GM23338 (cell line): ENCODE measurements at regions not wholly inside any gene's neighbourhood (a gene's known extent, or its start where the extent isn't known, plus 50 kb on each side); places are given as distances from the start of the nearest gene placed in this dataset.
A peak's percentile ranks its signal among the peaks of the same experiment; 100 is the strongest.

ENCODE experiments used
- ATAC-seq: fragments of 200-7000 bp; cut with Tn5 transposase; 3 replicates; pipeline ENCODE4 v1.9.1; 2020
- DNase-seq: peaks from one replicate; pipeline ENCODE4 v3.0.0-alpha.2; 2015; ENCODE audit warnings: low spot score
- H2AFZ ChIP-seq: fragments of 200-600 bp; sonication (generic); 2 replicates; pipeline ENCODE4 v1.8.0; 2016; ENCODE audit warnings: antibody characterized with exemption, mild to moderate bottlenecking, moderate library complexity
- H3F3A ChIP-seq: fragments of 200-600 bp; sonication (generic); replicated peaks from 2 replicates; pipeline ENCODE4 v1.8.0; 2017; ENCODE audit warnings: antibody characterized with exemption, mixed run types, low read depth
- H3K27ac ChIP-seq: fragments of 200-600 bp; sonication (generic); 2 replicates; pipeline ENCODE4 v1.6.1; 2016; ENCODE audit warnings: low read depth
- H3K27me3 ChIP-seq: fragments of 200-600 bp; sonication (generic); 2 replicates; pipeline ENCODE4 v1.8.0; 2016; ENCODE audit warnings: mild to moderate bottlenecking, mixed run types, moderate library complexity; ENCODE audit not compliant: insufficient read depth
- H3K36me3 ChIP-seq: fragments of 200-600 bp; sonication (generic); 2 replicates; pipeline ENCODE4 v1.8.0; 2016; ENCODE audit warnings: mild to moderate bottlenecking; ENCODE audit not compliant: insufficient read depth
- H3K4me1 ChIP-seq: fragments of 200-600 bp; sonication (generic); 2 replicates; pipeline ENCODE4 v1.8.0; 2016; ENCODE audit warnings: mild to moderate bottlenecking, moderate library complexity; ENCODE audit not compliant: insufficient read depth
- H3K4me2 ChIP-seq: fragments of 200-600 bp; sonication (generic); 2 replicates; pipeline ENCODE4 v1.7.1; 2017; ENCODE audit warnings: mixed run types
- H3K4me3 ChIP-seq: fragments of 200-600 bp; sonication (generic); 2 replicates; pipeline ENCODE4 v1.6.1; 2016; ENCODE audit warnings: mixed run types
- H3K79me2 ChIP-seq: fragments of 200-600 bp; sonication (generic); replicated peaks from 2 replicates; pipeline ENCODE4 v1.8.0; 2017; ENCODE audit warnings: mild to moderate bottlenecking; ENCODE audit not compliant: insufficient read depth
- H3K9me2 ChIP-seq: fragments of 200-600 bp; sonication (generic); 2 replicates; pipeline ENCODE4 v1.8.0; 2017; ENCODE audit not compliant: insufficient read depth
- H4K20me1 ChIP-seq: fragments of 200-600 bp; sonication (generic); replicated peaks from 2 replicates; pipeline ENCODE4 v1.8.0; 2017; ENCODE audit warnings: mild to moderate bottlenecking; ENCODE audit not compliant: insufficient read depth
- H3K27ac Mint-ChIP-seq: 2 replicates; pipeline ENCODE4 v1.8.0; 2020; ENCODE audit warnings: inconsistent platforms, mild to moderate bottlenecking, moderate library complexity, mixed read lengths
- H3K27me3 Mint-ChIP-seq: 3 replicates; pipeline ENCODE4 v1.8.0; 2022; ENCODE audit warnings: low read depth, mild to moderate bottlenecking, moderate library complexity, mixed read lengths, inconsistent platforms; ENCODE audit not compliant: insufficient read depth, poor library complexity
- H3K36me3 Mint-ChIP-seq: 3 replicates; pipeline ENCODE4 v1.8.0; 2021; ENCODE audit warnings: low read depth, mild to moderate bottlenecking, inconsistent platforms, moderate library complexity, mixed read lengths
- H3K4me1 Mint-ChIP-seq: 3 replicates; pipeline ENCODE4 v1.8.0; 2020; ENCODE audit warnings: mild to moderate bottlenecking, inconsistent platforms, mixed read lengths
- H3K4me3 Mint-ChIP-seq: 3 replicates; pipeline ENCODE4 v1.8.0; 2021; ENCODE audit warnings: moderate library complexity, mild to moderate bottlenecking, inconsistent platforms, mixed read lengths
- H3K9me3 Mint-ChIP-seq: 3 replicates; pipeline ENCODE4 v1.8.0; 2020; ENCODE audit warnings: moderate library complexity, mild to moderate bottlenecking, inconsistent platforms, mixed read lengths
- CREB1 ChIP-seq: fragments of 250-450 bp; sonication (Bioruptor Pico); IDR thresholded peaks from 2 replicates; pipeline ENCODE4 v1.5.0; 2020; ENCODE audit warnings: low read depth, mild to moderate bottlenecking, moderate library complexity
- CTCF ChIP-seq, 2 experiments: fragments of 200-600 bp in 1 of 2; sonication (generic) in 1 of 2; conservative IDR thresholded peaks; 2 replicates each; pipeline versions ENCODE4 v1.5.1 to v1.6.1; 2016 to 2017; ENCODE audit warnings: antibody characterized with exemption in 2 of 2, low read depth in 2 of 2, mild to moderate bottlenecking in 2 of 2, moderate library complexity in 1 of 2
- ETS1 ChIP-seq: IDR thresholded peaks from 2 replicates; pipeline ENCODE4 v1.6.1; 2016; ENCODE audit warnings: antibody characterized with exemption
- EZH2phosphoT487 ChIP-seq: fragments of 200-600 bp; sonication (generic); IDR thresholded peaks from one replicate; pipeline ENCODE4 v1.8.1; 2018; ENCODE audit warnings: antibody characterized with exemption; ENCODE audit not compliant: unreplicated experiment
- JUNB ChIP-seq: IDR thresholded peaks from one replicate; pipeline ENCODE4 v1.6.1; 2016; ENCODE audit warnings: antibody characterized with exemption; ENCODE audit not compliant: unreplicated experiment
- NANOG ChIP-seq: IDR thresholded peaks from 2 replicates; pipeline ENCODE4 v1.6.1; 2016; ENCODE audit warnings: antibody characterized with exemption, borderline replicate concordance
- POLR2AphosphoS5 ChIP-seq: IDR thresholded peaks from 2 replicates; pipeline ENCODE4 v1.6.1; 2016; ENCODE audit warnings: antibody characterized with exemption, low read depth
- REST ChIP-seq: IDR thresholded peaks from one replicate; pipeline ENCODE4 v1.6.1; 2018; ENCODE audit warnings: antibody characterized with exemption; ENCODE audit not compliant: unreplicated experiment
- STAT1 ChIP-seq: IDR thresholded peaks from one replicate; pipeline ENCODE4 v1.6.1; 2016; ENCODE audit warnings: antibody characterized with exemption; ENCODE audit not compliant: unreplicated experiment
- ZNF331 ChIP-seq: fragments of 250-450 bp; sonication (Bioruptor Pico); IDR thresholded peaks from 2 replicates; pipeline ENCODE4 v1.5.0; 2020; ENCODE audit warnings: low read depth, mild to moderate bottlenecking, moderate library complexity
- ZNF462 ChIP-seq: fragments of 250-450 bp; sonication (Bioruptor Pico); IDR thresholded peaks from 2 replicates; pipeline ENCODE4 v1.5.0; 2020; ENCODE audit warnings: mild to moderate bottlenecking, moderate library complexity

- no peaks in the 10 kb centered on the region for H4K20me1 ChIP-seq
- no peaks in the 10 kb centered on the region for H3K79me2 ChIP-seq
- Mint-ChIP-seq H3K27me3 (peaks cover 15% of the 10 kb centered on the region), H3K27ac (no peak overlapping the region), H3K9me3 (peaks cover 11% of the 10 kb centered on the region), H3K4me1 (peaks cover 6% of the 10 kb centered on the region; the same call in 2 of the 3 replicates), H3K4me3 (peak overlapping the region; percentile 17; the same call in 1 of the 3 replicates), H3K36me3 (peaks cover 4% of the 10 kb centered on the region; the same call in 2 of the 3 replicates)
- no peak overlapping the region for H3K27ac ChIP-seq
- H3K36me3 ChIP-seq: no peaks in the 10 kb centered on the region
- H3K9me2 ChIP-seq: peaks cover 7% of the 10 kb centered on the region
- ATAC-seq (no peak), DNase-seq (no peak)
- no peaks in the 10 kb centered on the region for H3K4me1 ChIP-seq
- H3K4me2 ChIP-seq: no peak overlapping the region
- H3K4me3 ChIP-seq: no peak overlapping the region
- TF ChIP-seq CTCF (conservative IDR thresholded peaks at IDR 0.05; ENCODE audit: low read depth in 2 of 2): no peak
- TF ChIP-seq JUNB: no peak
- TF ChIP-seq CREB1: no peak
- TF ChIP-seq EZH2phosphoT487: no peak
- no peak for TF ChIP-seq NANOG
- no peak for TF ChIP-seq REST
- no peak for TF ChIP-seq ZNF331 (CRISPR knock-in tag)
- TF ChIP-seq ZNF462 (CRISPR knock-in tag): no peak
- no peak for TF ChIP-seq STAT1
- TF ChIP-seq ETS1: no peak
- no peak for TF ChIP-seq POLR2AphosphoS5
- no peak overlapping the region for H2AFZ ChIP-seq
- H3K27me3 ChIP-seq: no peaks in the 10 kb centered on the region
- H3F3A ChIP-seq: no peaks in the 10 kb centered on the region
Observed at GRCh38 chr2:240234503-240234951, 94.1 kb upstream of the OTOS start.
